Left hindlimb (tissue), 1 donor: ENCODE measurements at regions not wholly inside any gene's neighbourhood (a gene's known extent, or its start where the extent isn't known, plus 50 kb on each side); places are given as distances from the start of the nearest gene placed in this dataset.

Experiments
- DNase-seq: peaks from one replicate; pipeline ENCODE4 v3.0.0-alpha.2; 2018

- DNase-seq, result no peak
These were observed 251.5 kb downstream of the TFCP2L1 start for GRCh38 chr2:121033461-121033996.

GRCh38 chr2:121034551-121034950 is 250.5 kb downstream of the TFCP2L1 start:
- DNase-seq, result no peak

GRCh38 chr2:121036226-121036692 is 248.7 kb downstream of the TFCP2L1 start:
- DNase-seq, result no peak

DNA sequence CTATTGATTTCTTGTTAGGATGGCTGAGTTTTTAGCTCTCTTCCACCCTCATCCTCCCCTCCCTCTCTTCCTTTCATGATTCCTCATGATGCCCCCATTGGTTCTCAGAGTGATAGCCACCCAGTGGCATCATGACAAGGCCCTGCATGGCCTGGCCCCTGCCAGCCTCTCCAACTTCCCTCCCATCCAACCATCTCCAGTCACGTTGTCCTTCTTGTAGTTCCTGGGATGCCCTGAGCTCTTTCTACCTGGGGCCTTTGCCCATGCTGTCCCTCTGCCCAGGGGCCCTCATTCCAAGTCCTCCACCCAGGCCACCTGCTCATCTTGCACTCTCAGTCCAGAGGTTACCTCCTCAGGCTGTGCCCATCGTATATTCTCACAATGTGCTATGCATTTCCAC is 247.5 kb downstream of the TFCP2L1 start:
- no peak for DNase-seq

GRCh38 chr2:121038031-121038430 is 247.0 kb downstream of the TFCP2L1 start:
- no peak for DNase-seq

DNA sequence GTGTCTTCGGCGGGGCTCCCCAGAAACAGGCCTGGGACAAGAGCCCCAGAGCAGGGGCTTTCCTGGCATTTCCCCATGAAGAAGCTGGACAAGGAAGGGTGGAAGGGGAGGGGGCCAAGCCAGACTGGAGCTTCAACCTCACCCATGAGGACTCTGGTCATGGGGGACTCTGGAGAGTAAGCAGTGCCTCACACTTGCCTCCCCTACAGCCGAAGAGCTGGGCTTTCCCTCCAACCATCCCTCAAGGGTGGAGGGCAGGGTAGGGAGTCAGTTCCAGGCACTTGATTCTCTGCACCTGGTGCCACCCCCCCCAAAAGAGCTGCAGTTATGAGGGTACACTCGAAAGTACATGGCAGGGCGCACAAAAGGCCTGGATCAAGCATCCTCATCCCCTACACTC is 246.6 kb downstream of the TFCP2L1 start:
- no peak for DNase-seq

DNA sequence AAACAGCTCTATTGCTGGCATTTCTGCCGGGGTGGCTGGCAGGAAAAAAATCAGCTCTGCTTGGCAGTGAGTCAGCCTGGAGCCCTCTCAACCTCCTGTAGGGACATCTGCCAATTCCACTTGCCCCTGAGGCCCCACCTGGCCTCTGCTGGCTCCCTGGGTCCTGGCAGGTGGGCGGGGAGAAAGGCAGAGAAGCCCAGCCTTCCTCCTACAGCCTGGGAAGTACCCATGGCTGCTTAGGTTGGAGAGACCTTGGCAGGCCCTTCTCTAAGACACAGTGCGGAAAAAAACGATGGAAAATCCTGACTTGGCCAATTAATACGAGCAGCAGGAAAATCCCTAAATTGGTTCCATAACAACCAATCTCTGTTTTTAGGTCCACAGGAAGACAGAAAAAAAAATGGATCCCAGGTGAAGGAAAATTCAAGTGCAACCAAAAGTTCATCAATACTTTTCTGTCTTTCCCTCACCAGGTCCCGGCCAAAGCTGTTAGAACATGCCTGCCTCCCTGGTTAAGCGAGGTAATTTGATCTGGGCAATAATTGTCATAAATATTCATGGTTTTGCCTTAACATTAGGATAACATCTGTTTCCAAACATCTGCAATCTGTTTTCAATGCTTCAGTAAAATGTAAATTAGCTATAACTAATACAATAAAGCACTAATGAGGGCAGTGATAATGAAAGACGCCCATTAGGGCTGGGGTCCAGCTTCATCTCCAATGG is 245.9 kb downstream of the TFCP2L1 start:
- peak; percentile 82 for DNase-seq

GRCh38 chr2:121039679-121040078 is 245.3 kb downstream of the TFCP2L1 start:
- DNase-seq, result no peak

- no peak for DNase-seq
These were observed 243.5 kb downstream of the TFCP2L1 start for GRCh38 chr2:121041516-121041915.

GRCh38 chr2:121043061-121043826 is 241.8 kb downstream of the TFCP2L1 start:
- DNase-seq, result no peak

GRCh38 chr2:121043827-121044222 is 241.2 kb downstream of the TFCP2L1 start:
- DNase-seq, result no peak

DNA sequence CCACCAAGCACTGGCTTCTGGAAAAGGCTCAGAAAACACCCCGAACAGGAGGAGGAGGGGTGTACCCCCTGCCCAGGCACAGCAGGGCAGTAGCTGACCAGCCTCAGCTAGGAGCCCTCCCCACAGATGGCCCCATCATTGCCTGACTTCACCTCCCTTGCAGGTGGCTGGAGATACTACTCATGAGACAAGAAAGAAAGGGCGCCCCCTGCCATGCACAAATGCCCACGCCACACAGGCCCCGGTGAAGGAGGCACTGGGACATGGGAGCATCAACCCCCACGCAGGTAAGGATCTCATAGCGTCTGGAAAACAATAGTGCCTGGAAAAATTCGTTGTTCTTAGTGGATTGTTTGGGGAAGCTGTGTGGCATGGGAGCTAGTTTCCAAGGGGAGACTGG is 240.6 kb downstream of the TFCP2L1 start:
- no peak for DNase-seq

DNA sequence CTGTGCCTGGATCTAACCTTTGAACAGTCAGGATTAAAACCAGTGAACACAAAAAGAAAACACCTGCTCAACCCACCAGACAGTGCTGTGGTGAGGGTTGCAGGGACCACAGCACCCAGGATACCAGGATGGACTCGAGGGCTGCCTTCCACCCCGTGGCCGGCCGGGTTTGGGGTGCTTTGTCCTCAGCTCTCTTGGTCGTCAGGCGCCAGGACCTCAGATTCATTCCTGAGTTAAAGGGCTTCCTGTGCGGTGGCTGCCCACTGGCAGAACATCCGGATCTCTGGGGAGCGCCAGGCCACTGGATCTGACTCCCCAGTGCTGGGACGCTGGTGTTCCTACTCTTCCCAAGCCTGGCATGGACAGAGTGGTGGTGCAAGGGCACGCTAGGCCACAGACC is 239.8 kb downstream of the TFCP2L1 start:
- DNase-seq, result no peak

DNA sequence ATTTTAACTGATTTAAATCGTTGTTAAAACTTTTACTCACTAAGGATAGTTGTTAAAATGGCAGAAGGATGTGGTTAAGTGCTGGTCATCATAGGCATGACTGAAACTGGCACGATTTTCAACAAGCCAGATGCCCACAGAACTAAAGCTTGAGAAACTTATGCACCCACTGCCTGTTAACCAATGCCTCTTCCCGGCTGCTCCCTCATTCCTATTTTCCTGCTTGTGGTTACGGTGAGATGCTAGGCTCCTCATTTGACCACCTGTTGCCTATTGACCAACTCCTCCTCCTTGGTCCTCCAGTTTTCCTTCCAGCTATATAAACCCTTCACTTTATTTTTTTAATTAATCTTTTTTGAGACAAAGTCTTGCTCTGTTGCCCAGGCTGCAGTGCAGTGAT is 238.7 kb downstream of the TFCP2L1 start:
- DNase-seq, result no peak

DNA sequence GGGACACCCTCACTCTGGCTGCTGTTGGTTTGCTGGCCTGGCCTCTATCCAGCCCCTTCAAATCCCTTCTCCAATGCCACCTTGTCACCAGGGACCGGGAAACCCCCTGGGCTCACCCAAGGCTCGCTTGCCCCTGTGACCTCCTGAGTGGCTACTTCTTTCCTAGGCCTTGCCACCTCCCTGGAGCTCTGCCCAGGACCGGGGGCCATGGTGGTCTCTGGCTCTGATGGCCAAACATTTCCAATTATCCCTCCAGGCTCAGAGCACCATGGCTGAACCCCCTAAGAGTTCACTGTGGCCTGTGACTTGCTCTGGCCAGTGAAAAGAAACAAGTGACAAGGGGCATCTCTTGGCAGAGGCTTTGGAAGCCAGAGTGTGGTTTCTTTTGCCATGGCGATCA is 237.6 kb downstream of the TFCP2L1 start:
- DNase-seq, result no peak

- no peak for DNase-seq
These were observed 235.9 kb downstream of the TFCP2L1 start for GRCh38 chr2:121049131-121049530.

DNA sequence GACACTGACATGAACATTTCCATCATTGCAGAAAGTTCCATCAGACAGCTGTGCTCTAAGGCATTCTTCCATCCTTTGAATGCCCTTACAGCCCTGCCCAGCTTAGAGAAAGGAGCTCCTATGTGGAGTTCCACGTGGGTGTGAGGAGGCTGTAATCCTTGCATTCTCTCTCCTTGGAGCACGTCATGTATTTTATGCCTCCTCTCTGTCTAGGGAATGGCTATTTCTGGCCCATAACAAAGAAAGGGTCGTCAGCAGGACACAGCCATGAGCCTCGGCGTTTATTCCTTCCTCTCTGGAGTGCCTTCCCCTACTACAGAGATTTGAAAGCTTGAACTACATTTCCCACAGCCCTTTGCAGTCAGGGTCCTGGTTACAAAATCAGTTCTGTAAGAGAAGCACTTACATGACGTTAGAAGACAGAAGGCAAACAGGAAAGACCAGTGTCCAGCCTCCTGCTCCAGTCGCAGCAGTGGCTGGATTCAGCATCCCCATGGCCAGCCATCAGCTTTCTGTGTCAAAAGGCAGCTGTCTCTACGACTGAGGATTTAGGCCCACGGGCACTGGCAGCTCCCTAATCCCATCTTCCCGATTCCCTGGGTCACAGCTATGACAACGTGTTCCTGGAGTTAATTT is 234.9 kb downstream of the TFCP2L1 start:
- DNase-seq, result no peak

- no peak for DNase-seq
These were observed 233.7 kb downstream of the TFCP2L1 start for GRCh38 chr2:121051311-121051710.

DNA sequence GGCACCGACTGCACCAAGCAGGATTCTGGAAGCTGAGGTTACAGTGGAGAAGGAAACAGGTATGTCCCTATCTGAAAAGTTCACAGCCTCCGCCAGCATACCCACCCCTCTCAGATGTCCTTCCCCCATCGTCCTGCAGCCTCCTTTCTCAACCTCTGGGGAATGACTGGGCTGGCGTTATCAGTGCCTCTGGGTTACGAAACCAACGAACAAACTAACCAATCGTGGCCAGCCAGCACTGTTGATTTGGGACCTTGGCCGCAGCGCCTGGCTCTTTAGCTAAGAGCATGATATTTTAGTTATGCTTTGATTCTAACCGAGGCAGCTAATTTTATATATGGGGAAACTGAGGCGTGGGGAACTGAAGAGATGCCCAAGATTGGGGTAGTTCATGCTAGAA is 233.0 kb downstream of the TFCP2L1 start:
- DNase-seq, result no peak

- no peak for DNase-seq
These were observed 232.5 kb downstream of the TFCP2L1 start for GRCh38 chr2:121052521-121052920.

- peak; percentile 8 for DNase-seq
These were observed 229.9 kb downstream of the TFCP2L1 start for GRCh38 chr2:121055088-121055487.

- DNase-seq, result no peak
These were observed 229.5 kb downstream of the TFCP2L1 start for GRCh38 chr2:121055501-121055900.

- DNase-seq, result peak; percentile 11
These were observed 226.0 kb downstream of the TFCP2L1 start for GRCh38 chr2:121058852-121059558.
